ENCODE measurements at regions not wholly inside any gene's neighbourhood (a gene's known extent, or its start where the extent isn't known, plus 50 kb on each side); places are given as distances from the start of the nearest gene placed in this dataset.

DNA sequence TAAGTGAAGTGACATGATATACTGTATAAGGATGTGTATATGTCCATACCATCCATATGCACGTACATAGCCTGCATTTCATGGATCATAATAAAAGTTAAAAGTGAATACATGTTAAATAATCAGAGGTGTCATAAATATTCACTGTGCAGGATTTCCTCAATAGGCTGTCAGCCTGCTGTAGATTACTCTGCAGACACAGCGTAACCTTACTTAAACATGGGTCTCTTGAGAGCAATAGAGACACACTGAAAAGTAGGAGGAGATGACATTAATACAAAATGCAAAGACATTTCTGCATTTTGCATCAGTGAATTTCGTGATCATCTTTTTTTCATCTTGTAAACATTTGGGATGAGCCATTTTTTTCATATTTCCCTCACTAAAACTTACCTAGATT is 955.2 kb upstream of the DIAPH2 start:
- TF ChIP-seq, protein P1, sequence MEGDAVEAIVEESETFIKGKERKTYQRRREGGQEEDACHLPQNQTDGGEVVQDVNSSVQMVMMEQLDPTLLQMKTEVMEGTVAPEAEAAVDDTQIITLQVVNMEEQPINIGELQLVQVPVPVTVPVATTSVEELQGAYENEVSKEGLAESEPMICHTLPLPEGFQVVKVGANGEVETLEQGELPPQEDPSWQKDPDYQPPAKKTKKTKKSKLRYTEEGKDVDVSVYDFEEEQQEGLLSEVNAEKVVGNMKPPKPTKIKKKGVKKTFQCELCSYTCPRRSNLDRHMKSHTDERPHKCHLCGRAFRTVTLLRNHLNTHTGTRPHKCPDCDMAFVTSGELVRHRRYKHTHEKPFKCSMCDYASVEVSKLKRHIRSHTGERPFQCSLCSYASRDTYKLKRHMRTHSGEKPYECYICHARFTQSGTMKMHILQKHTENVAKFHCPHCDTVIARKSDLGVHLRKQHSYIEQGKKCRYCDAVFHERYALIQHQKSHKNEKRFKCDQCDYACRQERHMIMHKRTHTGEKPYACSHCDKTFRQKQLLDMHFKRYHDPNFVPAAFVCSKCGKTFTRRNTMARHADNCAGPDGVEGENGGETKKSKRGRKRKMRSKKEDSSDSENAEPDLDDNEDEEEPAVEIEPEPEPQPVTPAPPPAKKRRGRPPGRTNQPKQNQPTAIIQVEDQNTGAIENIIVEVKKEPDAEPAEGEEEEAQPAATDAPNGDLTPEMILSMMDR (IDR thresholded peaks at IDR 0.05) = no peak
- TF ChIP-seq EP300 (IDR thresholded peaks at IDR 0.05) (no peak), POLR2A (IDR thresholded peaks at IDR 0.05) (no peak)
- 51 to 65% methylated on average over 3 of the region's 3 CpGs for WGBS, 2 donors
- no peak for DNase-seq (ENCODE audit: low spot score in 2 of 2)
- H3K36me3 ChIP-seq = no peaks in the 10 kb centered on the region
- H3K27ac ChIP-seq = no peak overlapping the region
- peaks cover 0 to 5% of the 10 kb centered on the region in 2 donors for H3K27me3 ChIP-seq
- H3K9me3 ChIP-seq = no peaks in the 10 kb centered on the region
- no peaks in the 10 kb centered on the region for H3K4me1 ChIP-seq
- H3K4me3 ChIP-seq = no peak overlapping the region

DNA sequence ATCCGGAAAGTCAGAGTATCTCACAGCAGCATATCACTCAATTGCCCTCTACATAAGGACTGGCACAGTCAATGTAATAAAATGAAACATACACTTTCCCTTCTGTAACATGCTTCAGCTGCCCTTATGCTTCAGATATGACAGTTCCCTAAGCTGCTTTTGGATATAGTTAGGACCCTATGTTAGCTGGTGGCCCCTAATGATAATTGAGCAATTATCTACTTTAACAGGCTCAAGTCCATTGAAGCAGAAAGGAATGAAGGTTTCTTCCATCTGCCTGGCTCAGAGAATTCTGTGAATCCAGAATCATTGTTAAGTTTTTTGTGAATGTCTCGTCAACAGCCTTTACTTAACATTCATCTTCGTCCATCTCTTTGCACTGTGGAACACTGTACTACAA is 951.2 kb upstream of the DIAPH2 start:
- Histone ChIP-seq H3K9me3 (no peaks in the 10 kb centered on the region), H3K4me1 (no peaks in the 10 kb centered on the region), H3K27me3 (no peaks in the 10 kb centered on the region), H3K27ac (no peak overlapping the region), H3K36me3 (no peaks in the 10 kb centered on the region), H3K4me3 (no peak overlapping the region)
- no peak for DNase-seq (ENCODE audit: low spot score in 2 of 2)
- WGBS, 2 donors = 64 to 79% methylated on average over 3 of the region's 3 CpGs
- TF ChIP-seq, protein P1 (IDR thresholded peaks at IDR 0.05) = no peak
- no peak for TF ChIP-seq EP300 (IDR thresholded peaks at IDR 0.05)
- no peak for TF ChIP-seq POLR2A (IDR thresholded peaks at IDR 0.05)

DNA sequence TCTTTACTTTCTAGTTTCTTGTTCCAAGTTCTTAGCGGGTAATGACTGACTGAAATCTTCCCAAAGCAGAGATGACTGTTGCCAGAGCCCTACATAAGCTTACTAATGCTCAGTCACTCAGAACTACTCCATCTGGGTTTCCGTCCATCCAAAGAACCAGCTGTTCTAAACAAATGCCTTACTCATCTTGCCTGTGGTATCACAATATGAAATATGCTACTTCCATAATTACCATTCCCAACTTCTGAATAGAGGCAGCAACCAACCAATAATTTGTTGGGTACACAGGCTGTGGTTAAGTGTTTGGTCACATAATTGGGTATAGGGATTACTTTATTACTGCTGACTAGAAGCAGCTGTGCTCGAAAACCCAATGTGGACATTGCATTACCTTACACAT is 930.2 kb upstream of the DIAPH2 start:
- Histone ChIP-seq H3K27me3 (peaks cover 0 to 5% of the 10 kb centered on the region in 2 donors), H3K4me1 (no peaks in the 10 kb centered on the region), H3K27ac (no peak overlapping the region), H3K4me3 (no peak overlapping the region), H3K9me3 (no peaks in the 10 kb centered on the region), H3K36me3 (no peaks in the 10 kb centered on the region)
- TF ChIP-seq POLR2A (IDR thresholded peaks at IDR 0.05) (no peak), EP300 (IDR thresholded peaks at IDR 0.05) (no peak)
- TF ChIP-seq, protein P1 (IDR thresholded peaks at IDR 0.05) = no peak
- WGBS, 2 donors = 57 to 82% methylated on average over 3 of the region's 3 CpGs
- DNase-seq (ENCODE audit: low spot score in 2 of 2) = no peak

DNA sequence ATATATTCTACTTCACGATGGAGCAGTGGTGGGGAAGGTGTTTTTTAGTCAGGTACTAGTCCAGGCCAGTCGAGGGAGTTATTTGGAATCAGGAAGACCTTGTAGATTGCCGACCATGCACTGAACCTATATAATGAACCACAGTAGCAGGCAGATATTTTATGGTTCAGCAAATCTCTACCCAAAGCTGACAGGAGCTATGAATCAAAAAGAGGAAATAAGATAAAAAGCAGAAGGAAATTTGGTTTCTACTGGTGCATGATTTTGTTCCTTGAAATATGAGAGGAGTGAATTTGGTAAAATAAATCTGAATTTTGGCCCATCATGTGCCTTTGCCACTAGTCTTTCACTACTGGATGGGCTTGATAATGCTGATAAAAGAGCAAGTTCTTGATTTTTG is 924.3 kb upstream of the DIAPH2 start:
- peaks cover 0 to 5% of the 10 kb centered on the region in 2 donors for H3K27me3 ChIP-seq
- DNase-seq (ENCODE audit: low spot score in 2 of 2) = no peak
- no peaks in the 10 kb centered on the region for H3K4me1 ChIP-seq
- no peaks in the 10 kb centered on the region for H3K9me3 ChIP-seq
- no peak overlapping the region for H3K27ac ChIP-seq
- 75 to 90% methylated on average over 3 of the region's 3 CpGs for WGBS, 2 donors
- H3K36me3 ChIP-seq = no peaks in the 10 kb centered on the region
- TF ChIP-seq POLR2A (IDR thresholded peaks at IDR 0.05) (no peak), EP300 (IDR thresholded peaks at IDR 0.05) (no peak)
- TF ChIP-seq, protein P1 (IDR thresholded peaks at IDR 0.05) = no peak
- H3K4me3 ChIP-seq = no peak overlapping the region

DNA sequence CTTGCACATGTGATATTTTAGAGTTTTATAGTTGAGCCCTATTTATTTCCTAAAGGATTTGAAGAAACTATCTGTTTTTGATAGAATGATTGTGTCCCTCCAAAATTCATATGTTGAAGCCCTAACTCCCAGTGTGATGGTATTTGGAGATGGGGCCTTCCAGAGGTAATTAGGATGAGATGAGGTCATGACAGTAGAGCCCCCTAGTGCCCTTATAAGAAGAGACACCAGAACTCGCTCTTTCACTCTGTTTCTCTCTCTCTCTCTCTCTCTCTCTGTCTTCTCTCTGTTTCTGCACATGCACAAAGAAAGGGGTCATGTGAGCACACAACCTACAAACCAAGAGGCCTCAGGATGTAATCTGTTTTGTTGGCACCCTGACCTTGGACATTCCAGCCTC is 921.9 kb upstream of the DIAPH2 start:
- H3K4me1 ChIP-seq = no peaks in the 10 kb centered on the region
- no peaks in the 10 kb centered on the region for H3K9me3 ChIP-seq
- TF ChIP-seq, protein P1 (IDR thresholded peaks at IDR 0.05) = no peak
- no peak for TF ChIP-seq EP300 (IDR thresholded peaks at IDR 0.05)
- 28 to 70% methylated on average over 1 of the region's 1 CpG for WGBS, 2 donors
- H3K27me3 ChIP-seq = no peaks in the 10 kb centered on the region
- no peaks in the 10 kb centered on the region for H3K36me3 ChIP-seq
- DNase-seq (ENCODE audit: low spot score in 2 of 2) = no peak
- no peak overlapping the region for H3K27ac ChIP-seq
- no peak overlapping the region for H3K4me3 ChIP-seq
